ENCODE measurements at regions not wholly inside any gene's neighbourhood (a gene's known extent, or its start where the extent isn't known, plus 50 kb on each side); places are given as distances from the start of the nearest gene placed in this dataset.

DNA sequence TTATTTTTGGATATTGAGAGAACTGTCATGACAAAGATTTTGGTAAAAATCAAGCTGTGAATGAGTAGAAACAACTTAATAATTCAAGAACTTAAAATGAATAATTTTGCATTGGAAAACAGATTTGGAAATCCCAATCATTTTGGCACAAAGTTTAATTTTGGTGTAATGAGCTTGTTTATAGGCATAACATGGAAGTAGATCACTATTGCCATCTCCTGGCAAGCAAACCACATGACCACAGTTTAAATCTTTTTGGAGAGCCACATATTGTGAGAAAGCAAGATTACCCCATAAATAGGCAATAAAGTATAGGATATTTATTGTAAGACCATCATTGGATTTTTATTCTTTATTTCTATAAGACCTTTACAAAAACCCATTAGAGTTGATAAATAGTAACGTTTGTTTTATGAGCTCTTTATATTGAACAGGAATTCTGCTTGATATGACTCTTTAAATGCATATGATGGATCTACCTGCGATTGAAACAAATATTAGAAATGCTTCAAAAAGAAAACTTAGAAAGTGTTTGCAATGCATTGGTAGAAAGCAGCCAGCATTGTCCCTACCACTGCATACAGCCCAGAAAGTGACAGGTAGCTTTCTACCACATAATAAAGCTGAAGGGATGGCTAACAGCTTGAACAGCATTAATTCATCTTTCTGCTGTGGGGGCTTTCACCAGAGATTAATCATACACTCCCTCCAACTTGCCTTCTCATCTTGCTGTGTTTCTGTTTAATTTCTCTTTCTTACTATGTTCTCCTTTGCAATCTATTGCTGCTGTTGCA is 766.8 kb downstream of the TBL1XR1 start:
- Histone ChIP-seq H3K27me3 (ENCODE audit: insufficient read depth, low read depth) (no peaks in the 10 kb centered on the region), H3K27ac (no peak overlapping the region), H3K4me1 (ENCODE audit: low read depth, poor library complexity, severe bottlenecking) (no peaks in the 10 kb centered on the region), H4K20me1 (ENCODE audit: insufficient read depth) (no peaks in the 10 kb centered on the region), H3K4me3 (IDR thresholded peaks at IDR 0.05; ENCODE audit: insufficient read depth, low read depth, low read length) (no peak overlapping the region), H3K36me3 (ENCODE audit: insufficient read depth) (no peaks in the 10 kb centered on the region), H3K9ac (no peak overlapping the region), H3K79me2 (ENCODE audit: insufficient read depth, low read depth) (no peaks in the 10 kb centered on the region), H2AFZ (ENCODE audit: low read depth) (no peak overlapping the region), H3K4me2 (no peak overlapping the region)
- TF ChIP-seq, protein P1, sequence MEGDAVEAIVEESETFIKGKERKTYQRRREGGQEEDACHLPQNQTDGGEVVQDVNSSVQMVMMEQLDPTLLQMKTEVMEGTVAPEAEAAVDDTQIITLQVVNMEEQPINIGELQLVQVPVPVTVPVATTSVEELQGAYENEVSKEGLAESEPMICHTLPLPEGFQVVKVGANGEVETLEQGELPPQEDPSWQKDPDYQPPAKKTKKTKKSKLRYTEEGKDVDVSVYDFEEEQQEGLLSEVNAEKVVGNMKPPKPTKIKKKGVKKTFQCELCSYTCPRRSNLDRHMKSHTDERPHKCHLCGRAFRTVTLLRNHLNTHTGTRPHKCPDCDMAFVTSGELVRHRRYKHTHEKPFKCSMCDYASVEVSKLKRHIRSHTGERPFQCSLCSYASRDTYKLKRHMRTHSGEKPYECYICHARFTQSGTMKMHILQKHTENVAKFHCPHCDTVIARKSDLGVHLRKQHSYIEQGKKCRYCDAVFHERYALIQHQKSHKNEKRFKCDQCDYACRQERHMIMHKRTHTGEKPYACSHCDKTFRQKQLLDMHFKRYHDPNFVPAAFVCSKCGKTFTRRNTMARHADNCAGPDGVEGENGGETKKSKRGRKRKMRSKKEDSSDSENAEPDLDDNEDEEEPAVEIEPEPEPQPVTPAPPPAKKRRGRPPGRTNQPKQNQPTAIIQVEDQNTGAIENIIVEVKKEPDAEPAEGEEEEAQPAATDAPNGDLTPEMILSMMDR (conservative IDR thresholded peaks at IDR 0.05; ENCODE audit: low read depth, low read length), result peak; percentile 81

DNA sequence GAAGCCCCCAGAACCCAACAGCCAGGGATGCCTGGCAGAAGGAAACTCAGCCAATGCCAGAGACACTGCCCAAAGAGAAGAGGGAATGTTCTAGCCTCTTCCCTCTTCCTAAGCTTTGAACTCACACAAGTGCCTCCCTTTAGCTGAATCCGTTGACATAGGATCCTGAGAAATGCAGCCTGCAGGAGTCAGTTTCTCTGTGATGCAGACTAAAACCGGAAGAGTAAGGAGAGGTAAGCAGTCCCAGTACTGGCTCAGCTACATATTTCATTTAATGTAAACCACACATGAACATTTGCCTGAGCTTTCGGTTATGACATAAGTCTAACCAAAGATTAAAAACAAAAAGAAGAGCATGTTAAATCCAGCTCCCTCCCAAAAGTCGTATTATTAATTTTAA is 768.7 kb downstream of the TBL1XR1 start:
- Histone ChIP-seq H3K79me2 (ENCODE audit: insufficient read depth, low read depth) (no peaks in the 10 kb centered on the region), H3K9ac (no peak overlapping the region), H4K20me1 (ENCODE audit: insufficient read depth) (no peaks in the 10 kb centered on the region), H3K36me3 (ENCODE audit: insufficient read depth) (no peaks in the 10 kb centered on the region), H2AFZ (ENCODE audit: low read depth) (no peak overlapping the region), H3K4me1 (ENCODE audit: low read depth, poor library complexity, severe bottlenecking) (no peaks in the 10 kb centered on the region), H3K27ac (no peak overlapping the region), H3K27me3 (ENCODE audit: insufficient read depth, low read depth) (no peaks in the 10 kb centered on the region), H3K4me2 (no peak overlapping the region), H3K4me3 (IDR thresholded peaks at IDR 0.05; ENCODE audit: insufficient read depth, low read depth, low read length) (no peak overlapping the region)
- TF ChIP-seq, protein P1 (conservative IDR thresholded peaks at IDR 0.05; ENCODE audit: low read depth, low read length), result no peak

DNA sequence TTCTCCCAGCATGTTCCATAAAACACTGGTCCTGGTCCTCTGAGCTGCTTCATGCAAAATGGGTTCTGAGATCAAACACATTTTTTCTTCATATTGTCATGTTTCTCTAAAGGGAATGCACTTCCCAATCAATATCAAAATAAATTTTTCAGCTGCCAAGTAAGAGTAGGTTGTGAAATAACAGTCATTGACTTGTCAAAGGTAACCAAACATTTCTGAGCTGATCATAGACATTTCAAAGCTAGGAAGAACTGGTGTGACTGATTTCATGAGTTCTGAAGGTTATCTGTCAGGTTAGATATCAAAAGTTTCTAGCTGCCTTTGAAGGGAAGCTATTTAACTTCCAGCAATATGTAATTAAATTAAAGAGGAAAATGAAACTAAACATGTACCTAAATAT is 770.9 kb downstream of the TBL1XR1 start:
- Histone ChIP-seq H3K27me3 (ENCODE audit: insufficient read depth, low read depth) (no peaks in the 10 kb centered on the region), H3K4me2 (no peak overlapping the region), H3K9ac (no peak overlapping the region), H3K36me3 (ENCODE audit: insufficient read depth) (no peaks in the 10 kb centered on the region), H3K79me2 (ENCODE audit: insufficient read depth, low read depth) (no peaks in the 10 kb centered on the region), H3K4me1 (ENCODE audit: low read depth, poor library complexity, severe bottlenecking) (no peaks in the 10 kb centered on the region), H3K4me3 (IDR thresholded peaks at IDR 0.05; ENCODE audit: insufficient read depth, low read depth, low read length) (no peak overlapping the region), H3K27ac (no peak overlapping the region), H4K20me1 (ENCODE audit: insufficient read depth) (no peaks in the 10 kb centered on the region), H2AFZ (ENCODE audit: low read depth) (no peak overlapping the region)
- TF ChIP-seq, protein P1 (conservative IDR thresholded peaks at IDR 0.05; ENCODE audit: low read depth, low read length), result no peak

DNA sequence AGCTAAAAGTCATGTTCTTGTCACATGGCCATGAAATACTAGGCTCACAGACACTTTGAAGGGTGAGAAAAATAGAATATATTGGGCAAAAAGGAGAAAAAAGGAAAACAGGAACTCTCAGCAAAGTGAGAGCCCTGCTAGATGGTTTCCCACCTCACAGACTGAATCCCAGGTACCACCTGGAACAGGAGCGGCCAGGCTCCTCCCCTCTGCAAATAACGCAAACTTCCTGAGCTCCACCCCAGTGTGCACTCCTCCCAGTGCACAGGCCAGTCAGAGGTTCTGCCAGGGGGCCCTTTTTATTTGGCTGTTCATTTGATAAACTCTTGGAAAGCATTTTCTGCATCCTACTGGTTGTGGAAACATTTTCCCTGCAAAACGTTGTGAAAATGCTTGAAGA is 780.4 kb downstream of the TBL1XR1 start:
- no peaks in the 10 kb centered on the region for H3K4me1 ChIP-seq (ENCODE audit: low read depth, poor library complexity, severe bottlenecking)
- no peak overlapping the region for H3K4me2 ChIP-seq
- H3K4me3 ChIP-seq (IDR thresholded peaks at IDR 0.05; ENCODE audit: insufficient read depth, low read depth, low read length), result no peak overlapping the region
- H3K79me2 ChIP-seq (ENCODE audit: insufficient read depth, low read depth), result no peaks in the 10 kb centered on the region
- H4K20me1 ChIP-seq (ENCODE audit: insufficient read depth), result no peaks in the 10 kb centered on the region
- no peaks in the 10 kb centered on the region for H3K27me3 ChIP-seq (ENCODE audit: insufficient read depth, low read depth)
- H3K27ac ChIP-seq, result no peak overlapping the region
- no peaks in the 10 kb centered on the region for H3K36me3 ChIP-seq (ENCODE audit: insufficient read depth)
- H3K9ac ChIP-seq, result no peak overlapping the region
- no peak overlapping the region for H2AFZ ChIP-seq (ENCODE audit: low read depth)
- TF ChIP-seq, protein P1 (conservative IDR thresholded peaks at IDR 0.05; ENCODE audit: low read depth, low read length), result no peak

Data from KMS-11 (cell line).